Parathyroid adenoma (tissue), 2 donors: ENCODE measurements at regions not wholly inside any gene's neighbourhood (a gene's known extent, or its start where the extent isn't known, plus 50 kb on each side); places are given as distances from the start of the nearest gene placed in this dataset.

Experiments used
- H2AFZ ChIP-seq: fragments of 300-600 bp; sonication (generic); one replicate; pipeline ENCODE4 v1.7.0; 2017; ENCODE audit warnings: antibody characterized with exemption, mild to moderate bottlenecking
- H3K27ac ChIP-seq: fragments of 300-600 bp; sonication (generic); one replicate; pipeline ENCODE4 v1.7.0; 2017
- H3K27me3 ChIP-seq: fragments of 300-600 bp; sonication (generic); one replicate; pipeline ENCODE4 v1.7.0; 2017; ENCODE audit warnings: low read length; ENCODE audit not compliant: control insufficient read depth, insufficient read depth
- H3K36me3 ChIP-seq: fragments of 300-600 bp; sonication (generic); one replicate; pipeline ENCODE4 v1.7.0; 2017; ENCODE audit warnings: low read length; ENCODE audit not compliant: control insufficient read depth, insufficient read depth
- H3K4me1 ChIP-seq: fragments of 300-600 bp; sonication (generic); one replicate; pipeline ENCODE4 v1.7.0; 2017; ENCODE audit warnings: control low read depth
- H3K4me2 ChIP-seq: fragments of 300-600 bp; sonication (generic); one replicate; pipeline ENCODE4 v1.7.0; 2017; ENCODE audit warnings: low read length
- H3K4me3 ChIP-seq: fragments of 300-600 bp; sonication (generic); one replicate; pipeline ENCODE4 v1.7.0; 2017; ENCODE audit warnings: low read depth, low read length
- H3K79me2 ChIP-seq: fragments of 300-600 bp; sonication (generic); one replicate; pipeline ENCODE4 v1.7.0; 2017; ENCODE audit warnings: control low read depth
- H3K9ac ChIP-seq: fragments of 300-600 bp; sonication (generic); one replicate; pipeline ENCODE4 v1.7.0; 2017; ENCODE audit warnings: mild to moderate bottlenecking
- H3K9me3 ChIP-seq: fragments of 300-600 bp; sonication (generic); one replicate; pipeline ENCODE4 v1.7.0; 2017; ENCODE audit warnings: low read length; ENCODE audit not compliant: control insufficient read depth
- CTCF ChIP-seq: fragments of 300-600 bp; sonication (generic); IDR thresholded peaks from one replicate; pipeline ENCODE4 v1.7.0; 2017; ENCODE audit warnings: antibody characterized with exemption, mild to moderate bottlenecking
- donor health status: primary hyperparathyroidism.

GRCh38 chr5:51002368-51002767, 335.9 kb downstream of the PARP8 start:
- Histone ChIP-seq H3K4me2 (no peak overlapping the region), H3K79me2 (no peaks in the 10 kb centered on the region)

GRCh38 chr5:51013036-51013435, 346.6 kb downstream of the PARP8 start:
- no peaks in the 10 kb centered on the region for H3K9me3 ChIP-seq
- no peaks in the 10 kb centered on the region for H3K27me3 ChIP-seq
- no peaks in the 10 kb centered on the region for H3K36me3 ChIP-seq
- H3K4me2 ChIP-seq = no peak overlapping the region
- no peak overlapping the region for H3K4me3 ChIP-seq
- H3K27ac ChIP-seq = no peak overlapping the region
- no peak overlapping the region for H2AFZ ChIP-seq
- no peak overlapping the region for H3K9ac ChIP-seq
- H3K79me2 ChIP-seq = no peaks in the 10 kb centered on the region
- TF ChIP-seq CTCF = no peak
- no peaks in the 10 kb centered on the region for H3K4me1 ChIP-seq

More at GRCh38 chr5:51002368-51002767, 335.9 kb downstream of the PARP8 start:
- H3K4me1 ChIP-seq = no peaks in the 10 kb centered on the region
- H3K9ac ChIP-seq = no peak overlapping the region
- no peak overlapping the region for H3K27ac ChIP-seq
- TF ChIP-seq CTCF = no peak
- no peaks in the 10 kb centered on the region for H3K27me3 ChIP-seq
- H3K9me3 ChIP-seq = no peaks in the 10 kb centered on the region
- no peak overlapping the region for H2AFZ ChIP-seq
- no peak overlapping the region for H3K4me3 ChIP-seq
- H3K36me3 ChIP-seq = no peaks in the 10 kb centered on the region

- Histone ChIP-seq H2AFZ (no peak overlapping the region), H3K9me3 (no peaks in the 10 kb centered on the region), H3K4me3 (no peak overlapping the region), H3K4me1 (no peaks in the 10 kb centered on the region), H3K79me2 (no peaks in the 10 kb centered on the region), H3K27me3 (no peaks in the 10 kb centered on the region), H3K27ac (no peak overlapping the region), H3K9ac (no peak overlapping the region), H3K4me2 (no peak overlapping the region), H3K36me3 (no peaks in the 10 kb centered on the region)
- no peak for TF ChIP-seq CTCF
These were observed 352.0 kb downstream of the PARP8 start for GRCh38 chr5:51018423-51018822.

GRCh38 chr5:51024263-51024662, 357.8 kb downstream of the PARP8 start:
- H3K79me2 ChIP-seq = no peaks in the 10 kb centered on the region
- no peaks in the 10 kb centered on the region for H3K36me3 ChIP-seq
- no peaks in the 10 kb centered on the region for H3K4me1 ChIP-seq
- no peak for TF ChIP-seq CTCF
- no peak overlapping the region for H3K4me3 ChIP-seq
- no peak overlapping the region for H3K4me2 ChIP-seq
- no peak overlapping the region for H3K27ac ChIP-seq
- H2AFZ ChIP-seq = no peak overlapping the region
- H3K27me3 ChIP-seq = no peaks in the 10 kb centered on the region
- H3K9me3 ChIP-seq = no peaks in the 10 kb centered on the region
- no peak overlapping the region for H3K9ac ChIP-seq

- peaks cover 4% of the 10 kb centered on the region for H3K27me3 ChIP-seq
- no peaks in the 10 kb centered on the region for H3K4me1 ChIP-seq
- no peak overlapping the region for H3K4me2 ChIP-seq
- no peak overlapping the region for H2AFZ ChIP-seq
- H3K9ac ChIP-seq = no peak overlapping the region
- H3K4me3 ChIP-seq = no peak overlapping the region
- H3K27ac ChIP-seq = no peak overlapping the region
- H3K36me3 ChIP-seq = no peaks in the 10 kb centered on the region
- no peak for TF ChIP-seq CTCF
- H3K79me2 ChIP-seq = no peaks in the 10 kb centered on the region
- no peaks in the 10 kb centered on the region for H3K9me3 ChIP-seq
These were observed 356.0 kb upstream of the ISL1 start for GRCh38 chr5:51027271-51027670.
